Brain microvascular endothelial cell (primary cell): ENCODE measurements at regions not wholly inside any gene's neighbourhood (a gene's known extent, or its start where the extent isn't known, plus 50 kb on each side); places are given as distances from the start of the nearest gene placed in this dataset.

Experiments used
- DNase-seq: peaks from one replicate; pipeline ENCODE4 v3.0.0-alpha.2; 2020
- H3K27ac ChIP-seq: fragments of 250-450 bp; sonication (Bioruptor Pico); 2 replicates; pipeline ENCODE4 v1.5.1; 2020; ENCODE audit warnings: mild to moderate bottlenecking, moderate library complexity
- H3K27me3 ChIP-seq: fragments of 250-450 bp; sonication (Bioruptor Pico); replicated peaks from 2 replicates; pipeline ENCODE4 v1.5.1; 2020; ENCODE audit warnings: mild to moderate bottlenecking
- H3K36me3 ChIP-seq: fragments of 250-450 bp; sonication (Bioruptor Pico); replicated peaks from 2 replicates; pipeline ENCODE4 v1.5.1; 2020; ENCODE audit warnings: mild to moderate bottlenecking
- H3K4me3 ChIP-seq: 2 replicates; pipeline ENCODE4 v1.5.1; 2011; ENCODE audit warnings: low read depth, mild to moderate bottlenecking, control low read depth, low read length, moderate library complexity
- in situ Hi-C: cut with HindIII; loops from 2 replicates; pipeline ENCODE4 v1.10.0; 2017; ENCODE audit warnings: low sequenced_read_pairs, low pct_ligation_motif_present
- TF ChIP-seq, protein P1 (sequence below): IDR thresholded peaks from 2 replicates; pipeline ENCODE4 v1.5.1; 2011; ENCODE audit warnings: low read depth, mild to moderate bottlenecking, moderate library complexity, low read length, control low read depth, inconsistent platforms; ENCODE audit errors: missing control alignments

DNA sequence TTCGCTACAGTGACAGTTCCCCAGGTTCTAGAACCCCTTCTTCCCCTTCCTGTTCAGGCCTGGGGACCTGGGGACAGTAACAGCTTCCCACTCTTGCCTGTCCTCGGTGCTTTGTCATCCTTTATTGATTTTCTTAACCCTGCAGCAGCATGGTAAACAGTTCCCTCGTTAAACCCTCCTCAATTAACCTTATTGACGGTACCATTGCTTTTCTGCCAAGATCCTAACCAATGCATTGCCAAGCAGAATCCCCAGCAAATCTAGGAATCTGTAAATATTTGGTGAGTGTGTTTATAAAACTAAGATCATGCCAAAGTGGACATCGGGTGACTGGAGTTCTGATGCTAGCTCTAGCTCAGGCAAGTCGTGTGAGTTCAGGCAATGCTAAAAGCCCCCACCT, 99.6 kb upstream of the KAZN start:
- TF ChIP-seq, protein P1, sequence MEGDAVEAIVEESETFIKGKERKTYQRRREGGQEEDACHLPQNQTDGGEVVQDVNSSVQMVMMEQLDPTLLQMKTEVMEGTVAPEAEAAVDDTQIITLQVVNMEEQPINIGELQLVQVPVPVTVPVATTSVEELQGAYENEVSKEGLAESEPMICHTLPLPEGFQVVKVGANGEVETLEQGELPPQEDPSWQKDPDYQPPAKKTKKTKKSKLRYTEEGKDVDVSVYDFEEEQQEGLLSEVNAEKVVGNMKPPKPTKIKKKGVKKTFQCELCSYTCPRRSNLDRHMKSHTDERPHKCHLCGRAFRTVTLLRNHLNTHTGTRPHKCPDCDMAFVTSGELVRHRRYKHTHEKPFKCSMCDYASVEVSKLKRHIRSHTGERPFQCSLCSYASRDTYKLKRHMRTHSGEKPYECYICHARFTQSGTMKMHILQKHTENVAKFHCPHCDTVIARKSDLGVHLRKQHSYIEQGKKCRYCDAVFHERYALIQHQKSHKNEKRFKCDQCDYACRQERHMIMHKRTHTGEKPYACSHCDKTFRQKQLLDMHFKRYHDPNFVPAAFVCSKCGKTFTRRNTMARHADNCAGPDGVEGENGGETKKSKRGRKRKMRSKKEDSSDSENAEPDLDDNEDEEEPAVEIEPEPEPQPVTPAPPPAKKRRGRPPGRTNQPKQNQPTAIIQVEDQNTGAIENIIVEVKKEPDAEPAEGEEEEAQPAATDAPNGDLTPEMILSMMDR: no peak
- no peak overlapping the region for H3K27ac ChIP-seq
- H3K36me3 ChIP-seq: no peaks in the 10 kb centered on the region
- in situ Hi-C loops: no loop called here
- H3K4me3 ChIP-seq: no peak overlapping the region
- H3K27me3 ChIP-seq: no peaks in the 10 kb centered on the region
- DNase-seq: no peak

DNA sequence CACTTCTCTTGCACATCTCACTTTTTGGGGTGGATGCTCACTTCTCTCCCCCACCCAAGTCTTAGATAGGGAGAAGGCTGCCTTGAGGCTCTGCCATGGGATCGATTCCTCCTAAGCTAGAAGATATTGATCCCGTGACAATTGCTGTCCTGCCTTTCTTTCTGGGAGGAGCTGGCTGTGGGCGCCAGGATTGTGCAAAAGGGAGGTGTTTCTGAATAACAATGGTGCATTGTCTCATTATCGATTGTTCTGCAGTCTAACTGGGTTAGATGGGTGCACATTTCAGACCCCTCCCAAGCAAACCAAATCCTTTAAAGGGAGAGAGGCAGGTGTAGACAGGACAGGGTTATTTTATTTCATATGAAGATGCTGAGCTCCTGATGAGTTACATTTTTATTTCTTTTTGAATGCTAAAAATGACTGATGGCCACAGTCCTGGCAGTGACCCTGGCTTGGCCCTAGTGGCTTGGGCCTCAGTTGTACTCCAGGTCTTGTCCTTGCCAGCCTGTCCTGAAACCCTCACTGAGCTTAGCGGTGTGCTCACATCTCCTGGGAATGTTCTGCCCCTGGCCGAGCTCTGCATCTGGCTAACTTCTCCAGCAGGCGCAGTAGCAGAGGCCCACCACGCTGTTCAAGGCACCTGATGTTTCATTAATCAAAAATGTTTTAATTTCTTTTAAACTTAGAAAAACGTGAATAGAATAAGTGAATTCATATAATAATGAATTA, 99.0 kb upstream of the KAZN start:
- DNase-seq: no peak
- H3K4me3 ChIP-seq: no peak overlapping the region
- no peaks in the 10 kb centered on the region for H3K27me3 ChIP-seq
- H3K36me3 ChIP-seq: no peaks in the 10 kb centered on the region
- TF ChIP-seq, protein P1: no peak
- H3K27ac ChIP-seq: no peak overlapping the region
- in situ Hi-C loops: no loop called here

DNA sequence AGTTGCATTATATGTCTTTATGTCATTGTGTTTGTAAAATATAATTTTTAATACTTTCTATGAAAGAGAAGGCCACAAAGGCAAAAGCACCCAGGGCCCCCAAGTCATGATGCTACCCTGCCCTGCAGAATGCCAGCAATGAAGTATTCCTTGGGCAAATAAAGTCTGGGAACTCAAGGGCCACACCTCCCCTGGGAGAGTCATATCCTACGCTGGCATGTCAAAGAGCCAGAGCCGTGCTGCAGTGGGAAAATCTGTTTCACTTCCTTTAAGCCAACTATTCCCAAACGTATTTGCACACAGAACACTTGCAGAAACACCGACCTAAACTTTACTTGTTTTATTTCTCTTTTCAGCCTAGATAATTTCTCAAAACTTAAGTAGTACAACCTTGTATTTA, 98.4 kb upstream of the KAZN start:
- Histone ChIP-seq H3K27me3 (no peaks in the 10 kb centered on the region), H3K27ac (no peak overlapping the region), H3K4me3 (no peak overlapping the region), H3K36me3 (no peaks in the 10 kb centered on the region)
- DNase-seq: no peak
- in situ Hi-C loops: no loop called here
- TF ChIP-seq, protein P1: no peak

DNA sequence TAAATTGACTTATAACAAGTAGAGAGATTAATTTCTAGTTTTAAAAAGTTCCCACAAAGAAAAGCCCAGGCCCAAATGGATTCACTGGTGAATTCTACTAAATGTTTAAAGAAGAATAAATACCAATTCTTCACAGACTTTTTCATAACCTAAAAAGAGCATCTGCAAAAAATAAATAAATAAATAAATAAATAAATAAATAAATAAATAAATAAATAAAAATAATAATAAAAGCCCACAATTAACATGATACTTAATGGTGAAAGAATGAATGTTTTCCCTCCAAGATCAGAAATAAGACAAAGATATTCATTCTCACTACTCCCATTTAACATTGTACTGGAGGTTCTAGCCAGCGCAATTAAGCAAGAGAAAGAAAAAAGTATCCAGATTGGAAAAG, 97.6 kb upstream of the KAZN start:
- TF ChIP-seq, protein P1: no peak
- in situ Hi-C loops: no loop called here
- no peak overlapping the region for H3K4me3 ChIP-seq
- H3K27me3 ChIP-seq: no peaks in the 10 kb centered on the region
- DNase-seq: no peak
- no peak overlapping the region for H3K27ac ChIP-seq
- H3K36me3 ChIP-seq: no peaks in the 10 kb centered on the region

DNA sequence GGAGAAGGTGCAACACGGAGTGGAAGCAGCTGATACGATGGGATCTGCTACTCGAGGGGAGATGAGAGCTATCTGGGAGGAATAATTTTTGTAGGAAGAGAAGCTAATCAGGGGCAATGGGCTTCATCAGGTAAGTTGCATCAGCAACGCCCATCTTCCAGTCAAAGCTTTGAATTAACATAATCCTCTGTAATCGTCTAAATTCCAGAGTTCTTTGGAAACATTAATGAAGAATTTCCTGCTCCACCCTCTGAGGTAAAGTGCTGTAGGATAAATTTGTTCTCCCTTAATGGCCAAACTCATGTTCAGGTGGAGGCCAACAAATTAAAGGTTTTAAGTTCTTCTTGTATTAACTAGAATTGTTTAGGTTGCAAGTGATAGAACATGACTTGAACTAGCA, 94.0 kb upstream of the KAZN start:
- TF ChIP-seq, protein P1: no peak
- no peak overlapping the region for H3K4me3 ChIP-seq
- no peak for DNase-seq
- H3K27me3 ChIP-seq: no peaks in the 10 kb centered on the region
- in situ Hi-C loops: no loop called here
- no peak overlapping the region for H3K27ac ChIP-seq
- H3K36me3 ChIP-seq: no peaks in the 10 kb centered on the region
